Spleen (tissue), 7 donors: ENCODE measurements at regions not wholly inside any gene's neighbourhood (a gene's known extent, or its start where the extent isn't known, plus 50 kb on each side); places are given as distances from the start of the nearest gene placed in this dataset.

ENCODE experiments used
- CTCF ChIP-seq, 11 experiments: fragments of 200-600 bp in 7 of 11; fragments of 450-650 bp in 4 of 11; sonication (generic) in 4 of 11; IDR thresholded peaks in 8 of 11; conservative IDR thresholded peaks in 3 of 11; 1 replicate in 7 of 11; 2 replicates in 4 of 11; pipeline versions ENCODE4 v1.4.0 to v1.8.0; 2016 to 2021; ENCODE audit warnings: antibody characterized with exemption in 11 of 11, inconsistent platforms in 4 of 11, mild to moderate bottlenecking in 1 of 11
- POLR2A ChIP-seq, 3 donors: fragments of 450-650 bp; IDR thresholded peaks; one replicate each; pipeline ENCODE4 v1.5.1; 2017; ENCODE audit warnings: antibody characterized with exemption in 3 of 3, mild to moderate bottlenecking in 1 of 3
- POLR2AphosphoS5 ChIP-seq, 3 donors: sonication (generic); formaldehyde crosslinking; IDR thresholded peaks; one replicate each; pipeline ENCODE4 v1.5.1; 2017; ENCODE audit warnings: antibody characterized with exemption in 3 of 3
- donor health status: DM: no; HTN: no; CAD: no; lungs with moderate emphysema.
- donor health status: DM: no; HTN: no; CAD: no.
- donor health status: DM: no; HTN: no; CAD: no.

GRCh38 chr2:121075641-121076497 lies 209.1 kb downstream of the TFCP2L1 start:
- TF ChIP-seq CTCF (IDR thresholded peaks at IDR 0.05 in 8 of 11, conservative IDR thresholded peaks at IDR 0.05 in 3 of 11): no peak
- no peak for TF ChIP-seq POLR2A (IDR thresholded peaks at IDR 0.05)
- no peak for TF ChIP-seq POLR2AphosphoS5 (IDR thresholded peaks at IDR 0.05)
